A549 (cell line): ENCODE measurements at regions not wholly inside any gene's neighbourhood (a gene's known extent, or its start where the extent isn't known, plus 50 kb on each side); places are given as distances from the start of the nearest gene placed in this dataset.

Experiments used
- ATAC-seq, 2 experiments: fragments of 200-7000 bp in 1 of 2; fragments of >200 bp in 1 of 2; cut with Nextera tagmentation in 1 of 2; cut with Tn5 transposase in 1 of 2; 3 replicates each; pipeline versions ENCODE4 v1.8.0 to v1.9.1; 2018 to 2020; ENCODE audit warnings: mild to moderate bottlenecking in 1 of 2, moderate library complexity in 1 of 2
- CTCF ChIA-PET: fragments of 300-600 bp; sonication (Branson Sonifier 250); formaldehyde crosslinking; extraction: SDS; loops from one replicate; lab custom pipeline; 2021; ENCODE audit warnings: antibody characterized with exemption, inconsistent platforms; lab: Yijun Ruan, JAX
- POLR2A ChIA-PET: fragments of 350-600 bp; formaldehyde crosslinking; extraction: SDS; loops from one replicate; lab custom pipeline; 2021; ENCODE audit warnings: antibody characterized with exemption, inconsistent platforms; lab: Yijun Ruan, JAX
- DNase-seq, 2 experiments: peaks; one replicate each; pipeline versions ENCODE4 v3.0.0 to v3.0.0-alpha.2; 2011 to 2016; ENCODE audit warnings: low read depth in 1 of 2, low spot score in 1 of 2
- FAIRE-seq: peaks from 2 replicates; lab custom pipeline; 2011; peaks lifted over from hg19 to GRCh38; lab: Jason Lieb, UNC
- H3K27ac ChIP-seq, 2 experiments: fragments of >200 bp; sonication (Bioruptor Twin); formaldehyde crosslinking; 3 replicates each; pipeline ENCODE4 v1.5.1; 2016 to 2017
- H3K4me1 ChIP-seq: fragments of >200 bp; sonication (Bioruptor Twin); formaldehyde crosslinking; 3 replicates; pipeline ENCODE4 v1.6.1; 2016
- H3K4me2 ChIP-seq: fragments of >200 bp; sonication (Bioruptor Twin); formaldehyde crosslinking; 3 replicates; pipeline ENCODE4 v1.6.1; 2016
- H3K4me3 ChIP-seq: fragments of >200 bp; sonication (Bioruptor Twin); formaldehyde crosslinking; 3 replicates; pipeline ENCODE4 v1.5.1; 2016
- H3K9me3 ChIP-seq: fragments of >200 bp; sonication (Bioruptor Twin); formaldehyde crosslinking; 3 replicates; pipeline ENCODE4 v1.6.1; 2016
- ATOH8 ChIP-seq: fragments of 250-450 bp; sonication (Bioruptor Pico); IDR thresholded peaks from 2 replicates; pipeline ENCODE4 v1.5.0; 2020; ENCODE audit warnings: low read depth, mild to moderate bottlenecking, moderate library complexity
- BCL3 ChIP-seq: fragments of >200 bp; sonication (Bioruptor Twin); formaldehyde crosslinking; IDR thresholded peaks from 3 replicates; pipeline ENCODE4 v1.6.1; 2016
- BHLHE40 ChIP-seq: IDR thresholded peaks from 2 replicates; pipeline ENCODE4 v1.6.1; 2012; ENCODE audit warnings: low read depth, low read length, inconsistent platforms
- CBX8 ChIP-seq: fragments of 200-600 bp; sonication (generic); IDR thresholded peaks from 2 replicates; pipeline ENCODE4 v1.6.1; 2016
- CHD2 ChIP-seq: fragments of 150-350 bp; IDR thresholded peaks from 2 replicates; pipeline ENCODE4 v1.6.1; 2014; ENCODE audit warnings: low read length; ENCODE audit not compliant: partially characterized antibody
- CHD4 ChIP-seq: fragments of 200-600 bp; sonication (generic); IDR thresholded peaks from 2 replicates; pipeline ENCODE4 v1.6.1; 2016; ENCODE audit warnings: antibody characterized with exemption, mild to moderate bottlenecking, borderline replicate concordance
- EHF ChIP-seq: fragments of 250-450 bp; sonication (Bioruptor Pico); IDR thresholded peaks from 2 replicates; pipeline ENCODE4 v1.5.0; 2020; ENCODE audit warnings: mild to moderate bottlenecking
- ESRRA ChIP-seq: fragments of 150-350 bp; IDR thresholded peaks from 2 replicates; pipeline ENCODE4 v1.6.1; 2014; ENCODE audit warnings: mild to moderate bottlenecking, low read length, borderline replicate concordance
- FOSB ChIP-seq: fragments of 250-450 bp; sonication (Bioruptor Pico); IDR thresholded peaks from 2 replicates; pipeline ENCODE4 v1.5.0; 2020; ENCODE audit warnings: mild to moderate bottlenecking, moderate library complexity
- HDAC2 ChIP-seq: fragments of 200-600 bp; sonication (generic); IDR thresholded peaks from 2 replicates; pipeline ENCODE4 v1.6.1; 2016
- HEYL ChIP-seq: fragments of 250-450 bp; sonication (Bioruptor Pico); IDR thresholded peaks from 2 replicates; pipeline ENCODE4 v1.8.0; 2021; ENCODE audit warnings: mild to moderate bottlenecking, moderate library complexity
- HMGXB4 ChIP-seq: fragments of 250-450 bp; sonication (Bioruptor Pico); IDR thresholded peaks from 2 replicates; pipeline ENCODE4 v1.5.0; 2021; ENCODE audit warnings: mild to moderate bottlenecking, moderate library complexity, borderline replicate concordance
- HOXA7 ChIP-seq: fragments of 250-450 bp; sonication (Bioruptor Pico); IDR thresholded peaks from 2 replicates; pipeline ENCODE4 v1.5.0; 2020; ENCODE audit warnings: mild to moderate bottlenecking, moderate library complexity
- KDM1A ChIP-seq: fragments of 200-600 bp; sonication (generic); IDR thresholded peaks from 2 replicates; pipeline ENCODE4 v1.6.1; 2016; ENCODE audit warnings: low read depth, mild to moderate bottlenecking
- MAFK ChIP-seq: fragments of 450-650 bp; IDR thresholded peaks from 2 replicates; pipeline ENCODE4 v1.6.1; 2014; ENCODE audit not compliant: partially characterized antibody
- MAZ ChIP-seq: fragments of 150-350 bp; IDR thresholded peaks from 2 replicates; pipeline ENCODE4 v1.6.1; 2014; ENCODE audit warnings: antibody characterized with exemption, low read depth, low read length, borderline replicate concordance
- NFE2L2 ChIP-seq: fragments of 150-350 bp; conservative IDR thresholded peaks from 2 replicates; pipeline ENCODE4 v1.6.1; 2014; ENCODE audit warnings: low read length
- NPAS2 ChIP-seq: fragments of 250-450 bp; sonication (Bioruptor Pico); IDR thresholded peaks from 2 replicates; pipeline ENCODE4 v1.8.0; 2022; ENCODE audit warnings: mild to moderate bottlenecking, moderate library complexity, borderline replicate concordance
- NR3C1 ChIP-seq: fragments of >200 bp; sonication (Bioruptor Twin); formaldehyde crosslinking; IDR thresholded peaks from 3 replicates; pipeline ENCODE4 v1.6.1; 2017
- PHF8 ChIP-seq: fragments of 200-600 bp; sonication (generic); IDR thresholded peaks from 2 replicates; pipeline ENCODE4 v1.6.1; 2016; ENCODE audit warnings: low read depth, mild to moderate bottlenecking, antibody characterized with exemption, moderate library complexity, borderline replicate concordance
- RAD21 ChIP-seq, 2 experiments: fragments of >200 bp in 1 of 2; sonication (Bioruptor Twin) in 1 of 2; formaldehyde crosslinking in 1 of 2; IDR thresholded peaks in 1 of 2; conservative IDR thresholded peaks in 1 of 2; 2 replicates in 1 of 2; 3 replicates in 1 of 2; pipeline ENCODE4 v1.6.1; 2012 to 2018; ENCODE audit warnings: inconsistent platforms in 1 of 2
- RCOR1 ChIP-seq: fragments of 150-350 bp; IDR thresholded peaks from 2 replicates; pipeline ENCODE4 v1.6.1; 2014; ENCODE audit warnings: antibody characterized with exemption, low read length, low read depth
- WGBS: methylation state at CpG from one replicate; pipeline ENCODE4 v1.1.6; 2017; ENCODE audit errors: missing lambda C conversion rate; 5-methylcytosine and 5-hydroxymethylcytosine counted together
- TF ChIP-seq, protein P1 (sequence below): IDR thresholded peaks from 2 replicates; pipeline ENCODE4 v1.6.1; 2012; ENCODE audit warnings: low read depth, borderline replicate concordance

DNA sequence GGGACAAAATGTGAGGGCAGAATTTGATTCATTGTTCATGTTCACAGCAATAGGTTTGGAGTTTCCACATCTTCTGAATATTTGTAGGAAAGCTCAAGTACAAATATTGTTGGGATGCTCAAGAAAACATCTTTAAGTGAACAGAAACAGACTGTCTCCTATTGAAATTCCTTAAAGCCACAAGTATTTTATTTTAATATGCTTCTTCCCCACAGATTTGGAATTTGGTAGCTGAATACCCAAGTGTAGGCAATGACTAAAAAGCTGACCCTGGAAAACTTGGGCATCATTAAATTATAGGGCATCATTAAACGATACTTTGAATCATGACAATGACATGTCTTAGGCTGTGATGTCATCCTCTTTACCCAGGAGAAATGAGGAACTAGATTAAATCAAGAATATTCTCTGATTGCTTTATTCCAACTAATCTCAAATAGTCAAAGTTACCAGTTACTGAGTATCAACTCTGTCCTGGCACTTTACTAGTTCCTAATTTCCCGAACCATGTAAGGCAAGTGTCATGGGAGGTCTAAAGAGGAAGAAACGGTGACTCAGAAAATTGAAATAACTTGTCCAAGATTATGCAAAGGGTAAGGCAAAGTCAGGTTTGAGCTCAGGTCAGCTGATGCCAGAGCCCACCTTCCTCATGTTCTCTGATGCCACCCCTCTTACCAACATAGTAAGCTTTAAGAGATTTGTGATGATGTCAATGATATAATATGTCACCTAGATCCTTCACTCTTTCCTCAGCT, 223.1 kb upstream of the LEF1 start:
- no peak for DNase-seq
- ATAC-seq: no peak
- no peak for TF ChIP-seq HEYL (CRISPR knock-in tag)
- TF ChIP-seq PHF8: no peak
- no peak for TF ChIP-seq RAD21 (conservative IDR thresholded peaks at IDR 0.05 in 1 of 2, IDR thresholded peaks at IDR 0.05 in 1 of 2)
- H3K27ac ChIP-seq: no peak overlapping the region
- WGBS: 4% methylated on average over 3 of the region's 3 CpGs
- no peaks in the 10 kb centered on the region for H3K9me3 ChIP-seq
- ChIA-PET CTCF (no interaction called here), POLR2A (no interaction called here)
- H3K4me3 ChIP-seq: no peak overlapping the region
- no peak for FAIRE-seq
- no peaks in the 10 kb centered on the region for H3K4me1 ChIP-seq
- H3K4me2 ChIP-seq: no peak overlapping the region

- TF ChIP-seq EHF (CRISPR knock-in tag) (no peak), CHD2 (no peak), CHD4 (no peak), ATOH8 (CRISPR knock-in tag) (no peak), HOXA7 (CRISPR knock-in tag) (no peak), RCOR1 (no peak), BHLHE40 (no peak), ESRRA (no peak), CBX8 (no peak), BCL3 (no peak), NFE2L2 (no peak), HDAC2 (no peak), MAZ (no peak), KDM1A (no peak), MAFK (no peak), FOSB (CRISPR knock-in tag) (no peak), NPAS2 (CRISPR knock-in tag) (no peak), HMGXB4 (no peak)
- TF ChIP-seq, all 56 proteins: peak for 0
- Histone ChIP-seq H3K4me3 (no peak overlapping the region), H3K4me2 (no peak overlapping the region), H3K4me1 (no peaks in the 10 kb centered on the region), H3K27ac (no peak overlapping the region), H3K9me3 (no peaks in the 10 kb centered on the region)
- FAIRE-seq: no peak
- CTCF ChIA-PET: no interaction called here
- ATAC-seq: no peak
- DNase-seq: no peak
- 0% methylated on average over 1 of the region's 2 CpGs for WGBS
- POLR2A ChIA-PET: no interaction called here
Observed at GRCh38 chr4:108385076-108385475, 216.3 kb upstream of the LEF1 start.

DNA sequence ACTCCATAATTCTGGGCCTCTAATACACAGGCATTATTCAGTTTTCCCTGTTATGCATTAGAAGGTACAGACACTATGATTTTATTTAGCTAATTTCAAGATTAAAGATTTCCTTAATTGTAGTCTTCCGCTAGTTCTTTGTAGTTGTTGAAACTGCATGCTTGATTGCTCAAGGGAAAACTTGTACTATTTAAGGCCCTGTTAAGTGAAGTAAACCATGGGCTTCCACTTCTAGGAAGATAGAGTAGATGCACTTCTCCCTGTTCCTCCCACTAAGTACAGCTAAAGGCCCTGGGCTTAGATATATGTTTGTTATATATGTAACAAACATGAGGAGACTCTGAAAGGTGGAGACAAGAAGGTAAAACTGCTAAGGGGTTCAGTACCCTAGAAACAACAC, 215.8 kb upstream of the LEF1 start:
- DNase-seq (no peak), FAIRE-seq (no peak)
- WGBS: 90% methylated on average over 1 of the region's 1 CpG
- POLR2A ChIA-PET: no interaction called here
- H3K27ac ChIP-seq: no peak overlapping the region
- no peak overlapping the region for H3K4me3 ChIP-seq
- no peak for TF ChIP-seq NR3C1
- TF ChIP-seq, protein P1, sequence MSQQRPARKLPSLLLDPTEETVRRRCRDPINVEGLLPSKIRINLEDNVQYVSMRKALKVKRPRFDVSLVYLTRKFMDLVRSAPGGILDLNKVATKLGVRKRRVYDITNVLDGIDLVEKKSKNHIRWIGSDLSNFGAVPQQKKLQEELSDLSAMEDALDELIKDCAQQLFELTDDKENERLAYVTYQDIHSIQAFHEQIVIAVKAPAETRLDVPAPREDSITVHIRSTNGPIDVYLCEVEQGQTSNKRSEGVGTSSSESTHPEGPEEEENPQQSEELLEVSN: no peak
- TF ChIP-seq, all 56 proteins: peak for 0
- Histone ChIP-seq H3K4me2 (no peak overlapping the region), H3K4me1 (no peaks in the 10 kb centered on the region), H3K9me3 (no peaks in the 10 kb centered on the region)
- CTCF ChIA-PET: no interaction called here
- no peak for ATAC-seq
